H1 (cell line): ENCODE measurements at regions not wholly inside any gene's neighbourhood (a gene's known extent, or its start where the extent isn't known, plus 50 kb on each side); places are given as distances from the start of the nearest gene placed in this dataset.

Experiments used
- ATF3 ChIP-seq: IDR thresholded peaks from 2 replicates; pipeline ENCODE4 v1.6.1; 2011; ENCODE audit warnings: low read depth, mild to moderate bottlenecking, low read length; ENCODE audit not compliant: insufficient read depth
- BACH1 ChIP-seq: IDR thresholded peaks from 2 replicates; pipeline ENCODE4 v1.6.1; 2012; ENCODE audit warnings: low read length, improper control_type of control experiment
- JUND ChIP-seq: IDR thresholded peaks from 2 replicates; pipeline ENCODE4 v1.6.1; 2011; ENCODE audit warnings: mild to moderate bottlenecking, improper control_type of control experiment, low read length
- KDM1A ChIP-seq: fragments of 200-600, 300-600 bp; sonication (generic); IDR thresholded peaks from 2 replicates; pipeline ENCODE4 v1.7.1; 2016; ENCODE audit warnings: mild to moderate bottlenecking, low read length, borderline replicate concordance
- POLR2A ChIP-seq, 2 experiments: IDR thresholded peaks; 1 replicate in 1 of 2; 2 replicates in 1 of 2; pipeline ENCODE4 v1.6.1; 2011; ENCODE audit warnings: low read depth in 2 of 2, low read length in 2 of 2, mild to moderate bottlenecking in 2 of 2; ENCODE audit errors: control extremely low read depth in 1 of 2
- RFX5 ChIP-seq: IDR thresholded peaks from 2 replicates; pipeline ENCODE4 v1.6.1; 2011; ENCODE audit warnings: low read depth, low read length, improper control_type of control experiment, borderline replicate concordance
- SIN3A ChIP-seq, 2 experiments: IDR thresholded peaks in 1 of 2; conservative IDR thresholded peaks in 1 of 2; 2 replicates each; pipeline ENCODE4 v1.6.1; 2011 to 2012; ENCODE audit warnings: low read length in 2 of 2, improper control_type of control experiment in 1 of 2, low read depth in 1 of 2, mild to moderate bottlenecking in 1 of 2
- TCF12 ChIP-seq: IDR thresholded peaks from 2 replicates; pipeline ENCODE4 v1.6.1; 2011; ENCODE audit warnings: low read depth, mild to moderate bottlenecking, low read length
- TEAD4 ChIP-seq: IDR thresholded peaks from 2 replicates; pipeline ENCODE4 v1.6.1; 2012; ENCODE audit warnings: low read depth, low read length, inconsistent platforms, mixed read lengths
- TF ChIP-seq, protein P1 (sequence below): IDR thresholded peaks from 2 replicates; pipeline ENCODE4 v1.6.1; 2011; ENCODE audit warnings: low read length, improper control_type of control experiment

GRCh38 chr10:64041185-64041988, 520.2 kb downstream of the REEP3 start (continued):
- TF ChIP-seq RFX5 (peak; percentile 56; the same call in 1 of the 2 replicates), TCF12 (0 out of 2 replicates have a peak, but pooled peaks have one; percentile 61), POLR2A (IDR thresholded peaks at IDR 0.05; ENCODE audit: control extremely low read depth in 1 of 2, low read depth in 2 of 2, low read length in 2 of 2) (no peak), TEAD4 (peak; percentile 92), KDM1A (no peak), JUND (peak; percentile 30; the same call in 1 of the 2 replicates), ATF3 (peak; percentile 55), BACH1 (no peak), SIN3A (conservative IDR thresholded peaks at IDR 0.05 in 1 of 2, IDR thresholded peaks at IDR 0.05 in 1 of 2; ENCODE audit: low read depth in 1 of 2, low read length in 2 of 2) (0 out of 4 replicates have a peak, but pooled peaks of 1 of the 2 experiments have one; percentile 33)
- TF ChIP-seq, protein P1, sequence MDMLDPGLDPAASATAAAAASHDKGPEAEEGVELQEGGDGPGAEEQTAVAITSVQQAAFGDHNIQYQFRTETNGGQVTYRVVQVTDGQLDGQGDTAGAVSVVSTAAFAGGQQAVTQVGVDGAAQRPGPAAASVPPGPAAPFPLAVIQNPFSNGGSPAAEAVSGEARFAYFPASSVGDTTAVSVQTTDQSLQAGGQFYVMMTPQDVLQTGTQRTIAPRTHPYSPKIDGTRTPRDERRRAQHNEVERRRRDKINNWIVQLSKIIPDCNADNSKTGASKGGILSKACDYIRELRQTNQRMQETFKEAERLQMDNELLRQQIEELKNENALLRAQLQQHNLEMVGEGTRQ, result no peak
- TF ChIP-seq, all 59 proteins: peak for 11
